HEK293T (cell line): ENCODE measurements at regions not wholly inside any gene's neighbourhood (a gene's known extent, or its start where the extent isn't known, plus 50 kb on each side); places are given as distances from the start of the nearest gene placed in this dataset.

Source experiments
- CTCF ChIA-PET: fragments of 350-600 bp; formaldehyde crosslinking; extraction: SDS; loops from one replicate; lab custom pipeline; 2021; ENCODE audit warnings: antibody characterized with exemption, inconsistent platforms; lab: Yijun Ruan, JAX
- POLR2A ChIA-PET: fragments of 350-600 bp; formaldehyde crosslinking; extraction: SDS; loops from one replicate; lab custom pipeline; 2020; ENCODE audit warnings: antibody characterized with exemption, inconsistent platforms; lab: Yijun Ruan, JAX
- DNase-seq: peaks from one replicate; pipeline ENCODE4 v3.0.0; 2012; ENCODE audit warnings: mixed read lengths; ENCODE audit errors: extremely low spot score
- ARNT ChIP-seq: fragments of 450-650 bp; IDR thresholded peaks from 2 replicates; pipeline ENCODE4 v1.6.1; 2017; ENCODE audit warnings: mild to moderate bottlenecking
- BHLHE40 ChIP-seq: fragments of 450-650 bp; IDR thresholded peaks from 2 replicates; pipeline ENCODE4 v1.6.1; 2016; ENCODE audit warnings: mild to moderate bottlenecking, moderate library complexity, borderline replicate concordance
- CTBP1 ChIP-seq: fragments of 450-650 bp; IDR thresholded peaks from 2 replicates; pipeline ENCODE4 v1.6.1; 2016; ENCODE audit warnings: borderline replicate concordance
- ELF4 ChIP-seq: fragments of 450-650 bp; IDR thresholded peaks from 2 replicates; pipeline ENCODE4 v1.6.1; 2017; ENCODE audit warnings: antibody characterized with exemption
- FOXA1 ChIP-seq: fragments of 450-650 bp; IDR thresholded peaks from 2 replicates; pipeline ENCODE4 v1.6.1; 2016; ENCODE audit warnings: mild to moderate bottlenecking
- FOXK2 ChIP-seq: fragments of 450-650 bp; IDR thresholded peaks from 2 replicates; pipeline ENCODE4 v1.6.1; 2016; ENCODE audit warnings: mild to moderate bottlenecking
- FOXM1 ChIP-seq: fragments of 450-650 bp; IDR thresholded peaks from 2 replicates; pipeline ENCODE4 v1.6.1; 2017; ENCODE audit warnings: mild to moderate bottlenecking, borderline replicate concordance
- HDGF ChIP-seq: fragments of 450-650 bp; IDR thresholded peaks from 2 replicates; pipeline ENCODE4 v1.6.1; 2017; ENCODE audit warnings: antibody characterized with exemption, borderline replicate concordance
- L3MBTL2 ChIP-seq: fragments of 450-650 bp; conservative IDR thresholded peaks from 2 replicates; pipeline ENCODE4 v1.6.1; 2016; ENCODE audit warnings: mild to moderate bottlenecking
- LEF1 ChIP-seq: fragments of 450-650 bp; IDR thresholded peaks from 2 replicates; pipeline ENCODE4 v1.6.1; 2017; ENCODE audit warnings: mild to moderate bottlenecking, borderline replicate concordance
- NFRKB ChIP-seq: fragments of 450-650 bp; IDR thresholded peaks from 2 replicates; pipeline ENCODE4 v1.6.1; 2016; ENCODE audit warnings: mild to moderate bottlenecking, moderate library complexity
- PKNOX1 ChIP-seq: fragments of 450-650 bp; IDR thresholded peaks from 2 replicates; pipeline ENCODE4 v1.6.1; 2016
- SP1 ChIP-seq: fragments of 450-650 bp; IDR thresholded peaks from 2 replicates; pipeline ENCODE4 v1.6.1; 2017
- SUZ12 ChIP-seq: fragments of 450-650 bp; IDR thresholded peaks from 2 replicates; pipeline ENCODE4 v1.6.1; 2016; ENCODE audit warnings: mild to moderate bottlenecking
- TARDBP ChIP-seq: fragments of 450-650 bp; IDR thresholded peaks from 2 replicates; pipeline ENCODE4 v1.6.1; 2016
- ZNF384 ChIP-seq: fragments of 450-650 bp; IDR thresholded peaks from 2 replicates; pipeline ENCODE4 v1.6.1; 2016

DNA sequence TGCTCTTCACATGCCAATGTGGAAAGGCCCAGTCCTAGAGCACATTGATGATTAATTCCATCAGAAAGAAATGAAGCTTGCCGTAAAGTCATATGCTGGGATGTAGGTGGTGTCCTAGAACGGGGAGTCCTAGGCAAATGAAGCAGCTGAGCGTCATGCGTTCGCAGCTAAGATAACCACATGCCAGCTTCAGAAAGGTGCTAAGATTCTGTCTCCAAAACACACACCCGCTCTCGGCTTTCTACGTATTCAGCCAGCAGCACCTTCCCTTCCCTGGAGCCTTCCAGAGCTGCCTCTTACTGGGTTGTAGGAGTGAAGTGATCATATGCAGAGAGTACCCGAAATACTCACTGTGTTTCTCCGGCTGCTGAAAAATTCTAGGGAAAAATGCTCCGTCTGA, 421.6 kb upstream of the ID2 start:
- TF ChIP-seq FOXM1: no peak
- ChIA-PET POLR2A (interaction anchor here (1.0 kb wide), 1 partner anchor 422 kb away, joined by 3 read pairs; the partner anchor contains the start of gene ID2), CTCF (no interaction called here)
- DNase-seq: no peak

DNA sequence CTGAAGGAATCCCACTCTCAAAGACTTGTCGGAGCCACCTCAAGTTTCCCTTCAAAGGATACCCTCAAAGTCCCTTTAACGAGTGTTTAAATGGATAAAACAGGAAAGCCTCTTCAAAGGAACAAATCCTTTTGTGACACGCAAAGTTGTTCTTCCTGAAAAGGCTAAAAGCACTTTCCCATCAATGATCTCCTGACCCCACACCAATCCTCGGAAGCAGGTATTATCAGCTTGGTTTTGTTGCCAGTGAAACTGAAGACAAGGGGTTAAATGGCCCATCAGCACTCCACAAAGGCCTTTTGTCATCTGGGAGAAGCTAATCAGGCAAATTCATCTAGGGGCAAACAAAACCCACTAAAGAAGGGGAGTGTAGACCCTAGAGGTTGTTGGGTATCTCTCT, 418.0 kb upstream of the ID2 start:
- TF ChIP-seq SUZ12 (no peak), ZNF384 (no peak), LEF1 (no peak), TARDBP (no peak), NFRKB (no peak)
- DNase-seq: no peak
- ChIA-PET CTCF (no interaction called here), POLR2A (no interaction called here)

DNA sequence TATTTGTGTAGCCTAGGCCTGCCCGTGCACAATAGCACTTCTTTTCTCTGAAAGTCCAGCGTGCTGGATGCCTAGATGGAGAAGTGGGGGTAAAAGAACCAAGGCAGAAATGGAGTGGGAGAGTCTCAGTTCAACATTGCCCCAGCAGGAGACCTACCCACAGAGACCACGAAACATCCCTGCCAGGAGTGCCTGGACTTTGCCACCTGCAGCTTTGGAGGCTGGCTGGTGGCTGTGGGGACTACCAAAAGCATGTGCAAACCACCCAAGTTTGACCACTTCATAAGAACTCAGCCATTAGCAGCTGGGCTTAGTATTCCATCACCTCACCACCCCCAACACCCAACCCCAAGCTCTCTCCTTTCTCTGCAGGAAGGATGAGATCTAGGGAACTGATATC, 416.9 kb upstream of the ID2 start:
- CTCF ChIA-PET: no interaction called here

GRCh38 chr2:8265476-8266226, 416.2 kb upstream of the ID2 start:
- CTCF ChIA-PET: no interaction called here
- no peak for DNase-seq
- TF ChIP-seq BHLHE40 (no peak), PKNOX1 (no peak), ZNF384 (no peak), L3MBTL2 (no peak), SP1 (no peak), FOXK2 (no peak)
- POLR2A ChIA-PET: no interaction called here

More for the DNA sequence above, 416.9 kb upstream of the ID2 start:
- TF ChIP-seq L3MBTL2: no peak
- POLR2A ChIA-PET: no interaction called here
- DNase-seq: no peak

DNA sequence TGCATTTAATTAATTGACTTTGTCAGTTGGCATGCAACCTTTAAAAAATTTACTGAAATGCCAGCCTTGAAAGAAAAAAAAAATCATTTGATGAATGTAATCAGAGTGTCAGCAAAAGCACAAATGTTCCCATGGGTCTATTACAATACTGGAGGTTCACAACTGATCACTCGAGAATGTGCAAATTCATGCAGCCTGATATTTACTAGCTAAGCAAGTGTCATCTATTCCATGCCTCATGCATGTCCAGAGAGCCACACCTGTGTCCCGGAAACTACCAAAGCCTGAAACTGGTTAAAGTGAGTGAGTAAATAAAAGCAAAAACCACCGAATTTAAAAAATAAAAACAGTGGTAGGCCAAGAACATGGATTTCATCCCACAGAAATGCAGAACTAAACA, 415.3 kb upstream of the ID2 start:
- CTCF ChIA-PET: no interaction called here
- TF ChIP-seq CTBP1: no peak
- no peak for TF ChIP-seq FOXA1
- no peak for TF ChIP-seq BHLHE40
- no peak for TF ChIP-seq ELF4
- TF ChIP-seq L3MBTL2: no peak
- no peak for TF ChIP-seq ZNF384
- TF ChIP-seq SP1: no peak
- no peak for TF ChIP-seq NFRKB
- TF ChIP-seq TARDBP: no peak
- no peak for TF ChIP-seq FOXM1
- POLR2A ChIA-PET: no interaction called here
- no peak for DNase-seq

DNA sequence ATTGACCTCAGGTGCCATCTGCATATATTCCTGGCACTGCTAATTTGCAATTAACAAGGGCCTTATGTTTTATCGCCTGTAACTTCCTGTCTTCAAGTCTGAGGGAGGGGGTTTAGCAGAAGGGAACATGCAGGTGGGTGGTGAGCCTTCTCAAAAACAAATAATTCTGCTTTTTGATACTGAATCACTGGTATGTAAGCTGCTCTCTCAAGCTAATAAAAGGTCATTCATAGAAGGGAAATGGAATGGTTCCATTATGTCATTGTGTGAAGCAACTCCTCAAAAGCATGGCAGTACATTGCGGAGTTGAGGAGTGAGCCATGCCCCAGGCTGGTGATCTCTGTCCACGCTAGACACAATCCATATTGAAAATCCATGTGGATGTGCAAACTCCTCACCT, 414.8 kb upstream of the ID2 start:
- CTCF ChIA-PET: no interaction called here
- POLR2A ChIA-PET: no interaction called here
- no peak for DNase-seq
- TF ChIP-seq HDGF: no peak
- TF ChIP-seq FOXM1: no peak
- TF ChIP-seq SUZ12: no peak
- no peak for TF ChIP-seq LEF1
- TF ChIP-seq TARDBP: no peak
- TF ChIP-seq SP1: no peak
- no peak for TF ChIP-seq FOXK2
- no peak for TF ChIP-seq L3MBTL2
- no peak for TF ChIP-seq ARNT
- TF ChIP-seq ZNF384: no peak
- TF ChIP-seq PKNOX1: no peak
- no peak for TF ChIP-seq NFRKB
- no peak for TF ChIP-seq BHLHE40
- TF ChIP-seq FOXA1: no peak
- TF ChIP-seq CTBP1: no peak
- TF ChIP-seq ELF4: no peak

DNA sequence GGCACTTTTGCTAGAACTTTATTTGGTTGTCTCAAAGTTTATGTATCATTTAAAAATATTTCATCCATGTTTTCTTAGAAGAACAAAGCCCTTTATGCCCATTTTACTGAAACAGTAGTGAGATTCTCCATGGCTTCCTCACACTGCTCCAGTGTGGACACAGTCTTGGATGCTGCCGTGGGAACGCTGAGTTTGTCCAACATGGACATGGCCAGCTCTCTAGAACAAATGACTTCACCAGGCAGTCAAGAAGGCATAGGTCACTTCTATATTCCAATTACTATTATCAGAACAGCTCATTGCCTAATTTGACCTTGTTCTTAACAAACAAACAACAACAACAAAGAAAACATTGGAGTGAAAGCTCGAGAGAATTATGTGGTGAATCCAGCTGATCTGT, 414.1 kb upstream of the ID2 start:
- DNase-seq: no peak
- CTCF ChIA-PET: no interaction called here
- TF ChIP-seq NFRKB (no peak), PKNOX1 (no peak), HDGF (no peak), BHLHE40 (no peak), ZNF384 (no peak), LEF1 (no peak), CTBP1 (no peak), SUZ12 (no peak), ELF4 (no peak), FOXM1 (no peak)
- POLR2A ChIA-PET: no interaction called here
